Panc1 (cell line): ENCODE measurements at regions not wholly inside any gene's neighbourhood (a gene's known extent, or its start where the extent isn't known, plus 50 kb on each side); places are given as distances from the start of the nearest gene placed in this dataset.

Source experiments
- ATAC-seq: fragments of 200-7000 bp; cut with Tn5 transposase; 2 replicates; pipeline ENCODE4 v1.9.1; 2020; ENCODE audit warnings: mild to moderate bottlenecking, moderate library complexity
- BruUV-seq: library from RNA; stranded (reverse); fragments of 400-500 nt; replicated peaks from 2 replicates; lab custom pipeline; 2021; lab: Mats Ljungman, UMichigan
- CTCF ChIA-PET: fragments of 300-600 bp; sonication (Branson Sonifier 250); formaldehyde crosslinking; loops from one replicate; lab custom pipeline; 2022; ENCODE audit warnings: antibody characterized with exemption; lab: Charles Lee
- POLR2A ChIA-PET: fragments of 300-600 bp; sonication (Branson Sonifier 250); formaldehyde crosslinking; loops from one replicate; lab custom pipeline; 2022; ENCODE audit warnings: antibody characterized with exemption; lab: Charles Lee
- DNase-seq: peaks from one replicate; pipeline ENCODE4 v3.0.0-alpha.2; 2010; ENCODE audit warnings: low read depth, low spot score
- H3K27ac ChIP-seq: 2 replicates; pipeline ENCODE4 v1.5.1; 2011; ENCODE audit warnings: mild to moderate bottlenecking, low read length, inconsistent platforms
- H3K27me3 ChIP-seq: fragments of 200-500 bp; sonication (Bioruptor generic); 2 replicates; pipeline ENCODE4 v1.6.0; 2014; ENCODE audit warnings: low read length, inconsistent platforms; ENCODE audit not compliant: control insufficient read depth, insufficient read depth
- H3K36me3 ChIP-seq: fragments of 200-500 bp; sonication (Bioruptor generic); 2 replicates; pipeline ENCODE4 v1.5.1; 2014; ENCODE audit warnings: inconsistent platforms, mild to moderate bottlenecking, low read length, moderate library complexity; ENCODE audit not compliant: control insufficient read depth, insufficient read depth
- H3K4me1 ChIP-seq: 2 replicates; pipeline ENCODE4 v1.5.1; 2011; ENCODE audit warnings: inconsistent platforms, mild to moderate bottlenecking, low read length, moderate library complexity; ENCODE audit not compliant: control insufficient read depth, insufficient read depth
- H3K4me3 ChIP-seq, 2 experiments: 2 replicates each; pipeline ENCODE4 v1.5.1; 2011 to 2012; ENCODE audit warnings: low read depth in 2 of 2, low read length in 2 of 2, mild to moderate bottlenecking in 2 of 2, inconsistent platforms in 1 of 2, moderate library complexity in 1 of 2
- H3K9me3 ChIP-seq: fragments of 200-500 bp; sonication (Bioruptor generic); 2 replicates; pipeline ENCODE4 v1.5.1; 2014; ENCODE audit warnings: low read depth, mild to moderate bottlenecking, inconsistent platforms, low read length, moderate library complexity; ENCODE audit not compliant: control insufficient read depth, insufficient read depth
- POLR2AphosphoS5 ChIP-seq: IDR thresholded peaks from 2 replicates; pipeline ENCODE4 v1.6.1; 2012; ENCODE audit warnings: mild to moderate bottlenecking, low read depth, low read length, moderate library complexity
- SIN3A ChIP-seq: IDR thresholded peaks from 2 replicates; pipeline ENCODE4 v1.6.1; 2012; ENCODE audit warnings: low read depth, mild to moderate bottlenecking, low read length, moderate library complexity, borderline replicate concordance; ENCODE audit not compliant: insufficient read depth
- TCF7L2 ChIP-seq: IDR thresholded peaks from 2 replicates; pipeline ENCODE4 v1.6.1; 2011; ENCODE audit warnings: mild to moderate bottlenecking, low read depth, low read length, inconsistent platforms
- in situ Hi-C: cut with HindIII; loops from 2 replicates; pipeline ENCODE4 v1.10.0; 2016; ENCODE audit warnings: low sequenced_read_pairs, low pct_unique_long_range_greater_than_20kb
- intact Hi-C: fragments of 100-400 bp; cut with micrococcal nuclease; formaldehyde crosslinking; loops from one replicate; pipeline ENCODE4 v1.10.0; 2022; ENCODE audit not compliant: unreplicated experiment
- TF ChIP-seq, protein P1 (sequence below): fragments of 450-650 bp; IDR thresholded peaks from 2 replicates; pipeline ENCODE4 v1.5.1; 2017; ENCODE audit warnings: mild to moderate bottlenecking
- TF ChIP-seq, protein P2 (sequence below), 2 experiments: IDR thresholded peaks; 2 replicates each; pipeline ENCODE4 v1.6.1; 2011 to 2012; ENCODE audit warnings: low read depth in 2 of 2, control low read depth in 1 of 2, low read length in 1 of 2, mild to moderate bottlenecking in 1 of 2, moderate library complexity in 1 of 2; ENCODE audit not compliant: insufficient read depth in 1 of 2

DNA sequence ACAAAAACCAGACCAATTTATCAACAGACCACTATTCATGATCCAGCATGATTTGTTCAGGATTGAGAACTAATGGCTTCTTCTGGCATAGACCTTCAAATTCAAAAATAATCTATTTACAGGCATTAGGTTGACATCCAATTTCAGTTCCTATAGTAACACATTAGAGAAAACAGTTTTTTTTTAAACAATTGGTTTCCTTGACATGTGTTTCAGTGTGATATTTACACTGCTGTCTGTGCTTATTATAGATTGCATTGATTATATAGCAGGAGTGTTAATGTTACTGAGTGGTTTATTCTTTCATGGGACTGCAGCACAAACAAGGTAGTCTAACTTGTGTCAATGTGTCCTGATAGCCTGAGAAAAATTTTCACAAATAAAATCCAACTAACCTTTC lies 579.3 kb downstream of the PLOD2 start:
- BruUV-seq, result no TSS peak
- intact Hi-C loops (no loop called here), in situ Hi-C loops (no loop called here)
- Histone ChIP-seq H3K27ac (no peak overlapping the region), H3K4me1 (no peaks in the 10 kb centered on the region), H3K9me3 (no peaks in the 10 kb centered on the region), H3K36me3 (no peaks in the 10 kb centered on the region), H3K4me3 (no peak overlapping the region), H3K27me3 (no peaks in the 10 kb centered on the region)
- no peak for ATAC-seq
- CTCF ChIA-PET, result no interaction called here
- DNase-seq, result no peak
- POLR2A ChIA-PET, result no interaction called here
- no peak for TF ChIP-seq POLR2AphosphoS5
- no peak for TF ChIP-seq TCF7L2
- TF ChIP-seq, protein P1, sequence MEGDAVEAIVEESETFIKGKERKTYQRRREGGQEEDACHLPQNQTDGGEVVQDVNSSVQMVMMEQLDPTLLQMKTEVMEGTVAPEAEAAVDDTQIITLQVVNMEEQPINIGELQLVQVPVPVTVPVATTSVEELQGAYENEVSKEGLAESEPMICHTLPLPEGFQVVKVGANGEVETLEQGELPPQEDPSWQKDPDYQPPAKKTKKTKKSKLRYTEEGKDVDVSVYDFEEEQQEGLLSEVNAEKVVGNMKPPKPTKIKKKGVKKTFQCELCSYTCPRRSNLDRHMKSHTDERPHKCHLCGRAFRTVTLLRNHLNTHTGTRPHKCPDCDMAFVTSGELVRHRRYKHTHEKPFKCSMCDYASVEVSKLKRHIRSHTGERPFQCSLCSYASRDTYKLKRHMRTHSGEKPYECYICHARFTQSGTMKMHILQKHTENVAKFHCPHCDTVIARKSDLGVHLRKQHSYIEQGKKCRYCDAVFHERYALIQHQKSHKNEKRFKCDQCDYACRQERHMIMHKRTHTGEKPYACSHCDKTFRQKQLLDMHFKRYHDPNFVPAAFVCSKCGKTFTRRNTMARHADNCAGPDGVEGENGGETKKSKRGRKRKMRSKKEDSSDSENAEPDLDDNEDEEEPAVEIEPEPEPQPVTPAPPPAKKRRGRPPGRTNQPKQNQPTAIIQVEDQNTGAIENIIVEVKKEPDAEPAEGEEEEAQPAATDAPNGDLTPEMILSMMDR, result no peak
- no peak for TF ChIP-seq SIN3A
- TF ChIP-seq, protein P2, sequence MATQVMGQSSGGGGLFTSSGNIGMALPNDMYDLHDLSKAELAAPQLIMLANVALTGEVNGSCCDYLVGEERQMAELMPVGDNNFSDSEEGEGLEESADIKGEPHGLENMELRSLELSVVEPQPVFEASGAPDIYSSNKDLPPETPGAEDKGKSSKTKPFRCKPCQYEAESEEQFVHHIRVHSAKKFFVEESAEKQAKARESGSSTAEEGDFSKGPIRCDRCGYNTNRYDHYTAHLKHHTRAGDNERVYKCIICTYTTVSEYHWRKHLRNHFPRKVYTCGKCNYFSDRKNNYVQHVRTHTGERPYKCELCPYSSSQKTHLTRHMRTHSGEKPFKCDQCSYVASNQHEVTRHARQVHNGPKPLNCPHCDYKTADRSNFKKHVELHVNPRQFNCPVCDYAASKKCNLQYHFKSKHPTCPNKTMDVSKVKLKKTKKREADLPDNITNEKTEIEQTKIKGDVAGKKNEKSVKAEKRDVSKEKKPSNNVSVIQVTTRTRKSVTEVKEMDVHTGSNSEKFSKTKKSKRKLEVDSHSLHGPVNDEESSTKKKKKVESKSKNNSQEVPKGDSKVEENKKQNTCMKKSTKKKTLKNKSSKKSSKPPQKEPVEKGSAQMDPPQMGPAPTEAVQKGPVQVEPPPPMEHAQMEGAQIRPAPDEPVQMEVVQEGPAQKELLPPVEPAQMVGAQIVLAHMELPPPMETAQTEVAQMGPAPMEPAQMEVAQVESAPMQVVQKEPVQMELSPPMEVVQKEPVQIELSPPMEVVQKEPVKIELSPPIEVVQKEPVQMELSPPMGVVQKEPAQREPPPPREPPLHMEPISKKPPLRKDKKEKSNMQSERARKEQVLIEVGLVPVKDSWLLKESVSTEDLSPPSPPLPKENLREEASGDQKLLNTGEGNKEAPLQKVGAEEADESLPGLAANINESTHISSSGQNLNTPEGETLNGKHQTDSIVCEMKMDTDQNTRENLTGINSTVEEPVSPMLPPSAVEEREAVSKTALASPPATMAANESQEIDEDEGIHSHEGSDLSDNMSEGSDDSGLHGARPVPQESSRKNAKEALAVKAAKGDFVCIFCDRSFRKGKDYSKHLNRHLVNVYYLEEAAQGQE (IDR thresholded peaks at IDR 0.05; ENCODE audit: insufficient read depth in 1 of 2, low read depth in 2 of 2, low read length in 1 of 2), result no peak

GRCh38 chr3:145604851-145605250 lies 556.1 kb downstream of the PLOD2 start:
- intact Hi-C loops (no loop called here), in situ Hi-C loops (no loop called here)
- Histone ChIP-seq H3K27me3 (no peaks in the 10 kb centered on the region), H3K36me3 (no peaks in the 10 kb centered on the region), H3K9me3 (no peaks in the 10 kb centered on the region), H3K4me3 (no peak overlapping the region), H3K4me1 (no peaks in the 10 kb centered on the region), H3K27ac (no peak overlapping the region)
- CTCF ChIA-PET, result no interaction called here
- BruUV-seq, result no TSS peak
- ATAC-seq (no peak), DNase-seq (no peak)
- TF ChIP-seq, protein P2 (IDR thresholded peaks at IDR 0.05; ENCODE audit: insufficient read depth in 1 of 2, low read depth in 2 of 2, low read length in 1 of 2), result no peak
- TF ChIP-seq TCF7L2, result no peak
- TF ChIP-seq, protein P1, result no peak
- TF ChIP-seq SIN3A, result no peak
- TF ChIP-seq POLR2AphosphoS5, result no peak
- POLR2A ChIA-PET, result no interaction called here
